Stimulated activated memory B cell treated with anti-CD40 and anti-IgM and Interleukin-4, amounts not matched to agents 10 μg/mL and 1 μg/mL and 100 μg/mL, for 72 hours (primary cell): ENCODE measurements at regions not wholly inside any gene's neighbourhood (a gene's known extent, or its start where the extent isn't known, plus 50 kb on each side); places are given as distances from the start of the nearest gene placed in this dataset.

Source experiments
- ATAC-seq: fragments of 150-1000 bp; cut with Tn5 transposase; 2 replicates; pipeline ENCODE4 v1.10.0; 2021
- H3K27ac Mint-ChIP-seq: one replicate; pipeline ENCODE4 v1.8.0; 2022; ENCODE audit warnings: mild to moderate bottlenecking, mixed read lengths
- H3K27me3 Mint-ChIP-seq: one replicate; pipeline ENCODE4 v1.8.0; 2022; ENCODE audit warnings: mixed read lengths
- H3K36me3 Mint-ChIP-seq: one replicate; pipeline ENCODE4 v1.8.0; 2022; ENCODE audit warnings: mixed read lengths
- H3K4me1 Mint-ChIP-seq: one replicate; pipeline ENCODE4 v1.8.0; 2022; ENCODE audit warnings: mixed read lengths
- H3K4me3 Mint-ChIP-seq: one replicate; pipeline ENCODE4 v1.8.0; 2022; ENCODE audit warnings: mild to moderate bottlenecking, moderate library complexity, mixed read lengths
- H3K9me3 Mint-ChIP-seq: one replicate; pipeline ENCODE4 v1.8.0; 2022; ENCODE audit warnings: mixed read lengths

DNA sequence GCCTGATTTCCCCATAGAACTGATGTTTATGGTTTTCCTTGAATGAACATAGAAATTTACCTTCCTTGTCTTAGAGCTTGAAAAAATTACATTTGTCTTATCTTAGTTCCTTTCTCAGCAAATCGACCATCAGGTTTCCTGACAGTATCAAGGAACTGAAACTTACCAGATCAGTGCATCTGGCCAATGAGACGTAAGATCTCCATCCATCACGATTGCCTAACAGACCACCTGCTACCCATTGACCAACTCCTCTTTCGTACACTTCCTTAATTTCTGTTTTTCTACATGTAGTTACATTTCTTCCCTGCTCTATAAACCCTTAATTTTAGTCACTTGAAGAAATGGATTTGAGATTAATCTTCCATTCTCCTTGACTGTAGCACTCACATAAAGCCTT is 57.4 kb upstream of the TMPRSS15 start:
- peaks cover 11% of the 10 kb centered on the region for H3K36me3 Mint-ChIP-seq
- no peak overlapping the region for H3K4me3 Mint-ChIP-seq
- H3K4me1 Mint-ChIP-seq = peaks cover 7% of the 10 kb centered on the region
- no peak overlapping the region for H3K27ac Mint-ChIP-seq
- ATAC-seq = no peak
- peaks cover 16% of the 10 kb centered on the region for H3K9me3 Mint-ChIP-seq
- H3K27me3 Mint-ChIP-seq = no peaks in the 10 kb centered on the region

DNA sequence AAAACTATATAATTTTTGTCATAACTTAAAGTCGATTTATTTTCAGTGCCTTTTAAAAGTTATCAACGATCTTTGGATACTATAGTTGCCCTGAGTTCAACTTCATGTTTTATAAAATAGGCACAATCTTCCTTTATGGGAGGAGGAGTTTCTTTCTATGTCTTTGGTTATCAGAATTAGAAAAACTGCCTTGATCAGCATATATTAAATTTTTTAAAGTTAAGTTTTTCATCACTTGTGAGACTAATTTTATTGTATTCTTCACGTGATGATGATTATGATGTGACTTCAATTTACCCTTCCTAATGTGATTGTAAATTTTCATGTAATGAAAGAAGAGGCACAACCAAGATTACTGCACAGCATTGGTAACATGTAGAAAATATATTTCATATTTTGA is 58.2 kb upstream of the TMPRSS15 start:
- H3K9me3 Mint-ChIP-seq = peaks cover 19% of the 10 kb centered on the region
- no peak overlapping the region for H3K27ac Mint-ChIP-seq
- H3K27me3 Mint-ChIP-seq = no peaks in the 10 kb centered on the region
- peaks cover 7% of the 10 kb centered on the region for H3K4me1 Mint-ChIP-seq
- ATAC-seq = no peak
- H3K4me3 Mint-ChIP-seq = no peak overlapping the region
- H3K36me3 Mint-ChIP-seq = peaks cover 11% of the 10 kb centered on the region

GRCh38 chr21:18467715-18468114 is 64.1 kb upstream of the TMPRSS15 start:
- no peak for ATAC-seq
- peaks cover 5% of the 10 kb centered on the region for H3K36me3 Mint-ChIP-seq
- no peaks in the 10 kb centered on the region for H3K27me3 Mint-ChIP-seq
- peak overlapping the region; percentile 57 for H3K27ac Mint-ChIP-seq
- H3K4me3 Mint-ChIP-seq = no peak overlapping the region
- peaks cover 15% of the 10 kb centered on the region for H3K9me3 Mint-ChIP-seq
- H3K4me1 Mint-ChIP-seq = peaks cover 11% of the 10 kb centered on the region

DNA sequence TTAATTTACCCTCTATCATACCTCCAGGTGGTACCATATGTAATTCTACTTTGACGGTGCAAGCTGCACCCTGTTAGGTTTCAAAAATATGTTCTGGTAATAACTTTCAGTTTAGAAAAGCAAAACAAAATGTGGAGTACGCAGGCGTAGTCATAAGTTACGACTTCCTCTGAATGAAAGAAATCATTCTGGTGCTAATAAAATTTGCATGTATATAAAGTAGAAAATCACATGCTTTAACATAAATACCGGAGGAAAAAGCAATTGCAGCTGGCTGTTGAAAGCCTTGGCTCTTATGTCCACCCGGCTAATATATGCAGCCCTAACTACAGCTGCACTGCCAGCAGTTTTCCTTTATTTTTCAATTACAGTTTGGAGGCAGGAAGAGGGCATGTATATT is 65.2 kb upstream of the TMPRSS15 start:
- Mint-ChIP-seq H3K9me3 (peaks cover 13% of the 10 kb centered on the region), H3K36me3 (peaks cover 5% of the 10 kb centered on the region), H3K27ac (no peak overlapping the region), H3K27me3 (no peaks in the 10 kb centered on the region), H3K4me3 (peak overlapping the region; percentile 53), H3K4me1 (peaks cover 11% of the 10 kb centered on the region)
- no peak for ATAC-seq

DNA sequence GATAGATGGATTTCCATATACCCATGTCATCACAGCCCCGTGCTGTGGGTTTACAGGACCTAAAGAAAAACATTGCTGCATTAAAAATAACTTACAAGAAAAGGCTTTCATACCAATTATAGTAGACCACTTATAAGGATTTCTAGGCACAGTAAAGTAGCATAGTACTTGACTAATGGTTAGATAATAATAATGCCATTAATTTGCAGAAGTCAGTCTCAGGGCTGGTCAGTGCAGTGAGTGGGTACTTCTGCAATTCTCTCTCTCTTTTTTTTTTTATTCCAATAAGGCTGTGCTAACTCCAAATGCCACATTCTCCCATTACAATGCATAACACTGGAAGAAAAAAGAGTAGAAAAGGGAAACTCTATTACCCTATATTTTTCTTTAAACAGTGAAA is 73.1 kb upstream of the TMPRSS15 start:
- no peaks in the 10 kb centered on the region for H3K4me1 Mint-ChIP-seq

DNA sequence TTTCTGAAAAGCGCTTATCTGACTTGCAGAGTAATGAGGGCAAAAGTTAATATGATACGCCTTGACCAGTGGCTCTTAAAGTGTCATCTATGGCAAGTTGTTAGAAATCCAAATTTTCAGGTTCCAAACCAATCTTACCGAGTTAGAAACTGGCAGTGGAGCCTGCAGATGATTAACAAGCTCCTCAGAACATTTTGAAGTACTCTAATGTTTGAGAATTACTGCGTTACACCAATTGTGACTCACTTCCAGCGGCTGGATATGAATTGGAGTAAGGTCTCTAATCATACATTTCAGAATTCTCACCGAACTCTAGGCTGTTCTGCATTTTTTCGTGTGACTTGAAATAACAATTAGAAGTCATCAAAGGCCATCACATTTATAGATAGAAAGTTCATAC is 73.5 kb upstream of the TMPRSS15 start:
- H3K27me3 Mint-ChIP-seq = no peaks in the 10 kb centered on the region
- H3K36me3 Mint-ChIP-seq = no peaks in the 10 kb centered on the region
- no peak for ATAC-seq

More for the DNA sequence above, 73.1 kb upstream of the TMPRSS15 start:
- ATAC-seq = no peak
- Mint-ChIP-seq H3K4me3 (no peak overlapping the region), H3K27me3 (no peaks in the 10 kb centered on the region), H3K36me3 (no peaks in the 10 kb centered on the region), H3K27ac (no peak overlapping the region), H3K9me3 (no peaks in the 10 kb centered on the region)

GRCh38 chr21:18478513-18478912 is 74.9 kb upstream of the TMPRSS15 start:
- Mint-ChIP-seq H3K27me3 (no peaks in the 10 kb centered on the region), H3K27ac (no peak overlapping the region), H3K36me3 (no peaks in the 10 kb centered on the region), H3K9me3 (no peaks in the 10 kb centered on the region), H3K4me1 (no peaks in the 10 kb centered on the region), H3K4me3 (no peak overlapping the region)
- ATAC-seq = no peak

More for the DNA sequence above, 73.5 kb upstream of the TMPRSS15 start:
- Mint-ChIP-seq H3K9me3 (no peaks in the 10 kb centered on the region), H3K27ac (no peak overlapping the region), H3K4me1 (no peaks in the 10 kb centered on the region), H3K4me3 (no peak overlapping the region)

GRCh38 chr21:18488252-18488651 is 84.7 kb upstream of the TMPRSS15 start:
- H3K27me3 Mint-ChIP-seq = no peaks in the 10 kb centered on the region
- no peak for ATAC-seq
- H3K4me3 Mint-ChIP-seq = no peak overlapping the region
- no peak overlapping the region for H3K27ac Mint-ChIP-seq
- H3K36me3 Mint-ChIP-seq = no peaks in the 10 kb centered on the region
- no peaks in the 10 kb centered on the region for H3K9me3 Mint-ChIP-seq
- H3K4me1 Mint-ChIP-seq = no peaks in the 10 kb centered on the region

DNA sequence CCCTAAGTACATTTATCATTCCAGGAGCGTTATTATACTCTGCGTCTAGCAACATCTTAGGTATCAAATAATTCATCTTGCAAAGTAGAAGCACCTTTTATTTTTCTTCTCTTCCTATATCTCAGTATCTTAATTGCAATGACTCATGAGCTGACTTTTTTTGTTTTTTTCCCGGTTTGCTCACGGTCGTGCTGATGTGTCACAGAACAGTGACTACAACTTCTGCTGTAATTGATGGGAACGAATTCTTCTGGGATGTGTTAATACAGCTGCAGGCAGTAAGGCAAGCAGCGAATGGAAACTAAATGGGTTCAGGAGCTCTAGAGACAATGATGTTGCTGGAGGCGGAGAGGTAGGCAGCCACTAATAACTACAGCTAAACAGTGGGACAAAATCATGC is 89.8 kb upstream of the TMPRSS15 start:
- Mint-ChIP-seq H3K36me3 (no peaks in the 10 kb centered on the region), H3K27me3 (no peaks in the 10 kb centered on the region), H3K27ac (no peak overlapping the region), H3K4me1 (no peaks in the 10 kb centered on the region), H3K4me3 (no peak overlapping the region), H3K9me3 (no peaks in the 10 kb centered on the region)
- no peak for ATAC-seq

DNA sequence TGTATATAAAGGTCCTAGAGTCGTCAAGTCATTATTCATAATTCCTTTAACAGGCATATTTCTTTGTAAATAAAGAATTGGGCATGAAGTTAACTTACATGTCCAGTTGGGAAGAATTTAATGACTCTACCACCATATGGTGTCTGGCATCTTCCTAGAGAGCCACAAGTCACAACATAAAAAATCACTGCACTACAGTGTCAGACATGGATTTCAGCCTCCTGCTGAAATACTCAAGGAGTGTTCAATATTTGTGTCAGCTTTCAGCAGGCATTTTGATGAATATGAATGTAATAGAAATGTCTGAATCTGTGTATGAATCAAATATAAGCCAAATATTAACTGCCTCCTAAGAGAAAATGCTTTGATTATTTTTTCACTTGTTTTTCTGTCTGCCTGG is 91.9 kb upstream of the TMPRSS15 start:
- H3K36me3 Mint-ChIP-seq = no peaks in the 10 kb centered on the region
- no peaks in the 10 kb centered on the region for H3K27me3 Mint-ChIP-seq
- H3K4me3 Mint-ChIP-seq = no peak overlapping the region
- no peaks in the 10 kb centered on the region for H3K4me1 Mint-ChIP-seq
- H3K9me3 Mint-ChIP-seq = no peaks in the 10 kb centered on the region
- ATAC-seq = no peak
- no peak overlapping the region for H3K27ac Mint-ChIP-seq

GRCh38 chr21:18498431-18498830 is 94.8 kb upstream of the TMPRSS15 start:
- H3K4me3 Mint-ChIP-seq = no peak overlapping the region

DNA sequence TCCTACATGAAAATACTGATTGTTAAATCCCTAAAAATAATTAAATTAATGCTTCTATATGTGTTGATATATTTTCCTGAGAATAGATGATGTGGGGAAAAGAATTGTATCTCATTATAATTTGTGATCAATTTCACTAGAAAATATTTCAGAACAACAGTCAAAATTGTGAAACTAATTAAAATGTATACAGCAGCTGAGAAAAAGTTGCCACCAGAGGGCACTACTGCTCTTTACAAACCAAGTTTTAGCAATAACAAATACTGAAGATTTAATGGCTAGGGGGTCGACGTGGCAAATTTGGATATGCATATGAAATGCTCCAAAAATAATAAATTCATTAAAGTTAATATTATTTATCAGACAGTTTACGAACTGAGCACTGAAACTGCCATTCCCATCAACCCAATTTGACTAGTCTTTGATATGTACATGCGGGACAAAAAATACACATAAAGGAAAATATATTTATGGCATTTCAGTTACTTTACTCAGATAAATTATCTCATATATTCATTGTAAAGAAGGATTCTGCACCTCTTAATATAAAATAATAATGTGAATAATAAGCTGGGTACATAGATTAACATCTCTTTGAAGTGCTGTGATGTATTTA is 96.3 kb upstream of the TMPRSS15 start:
- no peak overlapping the region for H3K4me3 Mint-ChIP-seq
- H3K27me3 Mint-ChIP-seq = no peaks in the 10 kb centered on the region
- ATAC-seq = no peak
- no peak overlapping the region for H3K27ac Mint-ChIP-seq
- H3K9me3 Mint-ChIP-seq = peaks cover 6% of the 10 kb centered on the region
- H3K4me1 Mint-ChIP-seq = no peaks in the 10 kb centered on the region
- H3K36me3 Mint-ChIP-seq = no peaks in the 10 kb centered on the region

More at GRCh38 chr21:18498431-18498830, 94.8 kb upstream of the TMPRSS15 start:
- H3K36me3 Mint-ChIP-seq = no peaks in the 10 kb centered on the region
- H3K27ac Mint-ChIP-seq = no peak overlapping the region
- peak; percentile 34 for ATAC-seq
- H3K27me3 Mint-ChIP-seq = no peaks in the 10 kb centered on the region
- peaks cover 3% of the 10 kb centered on the region for H3K9me3 Mint-ChIP-seq
- H3K4me1 Mint-ChIP-seq = no peaks in the 10 kb centered on the region

DNA sequence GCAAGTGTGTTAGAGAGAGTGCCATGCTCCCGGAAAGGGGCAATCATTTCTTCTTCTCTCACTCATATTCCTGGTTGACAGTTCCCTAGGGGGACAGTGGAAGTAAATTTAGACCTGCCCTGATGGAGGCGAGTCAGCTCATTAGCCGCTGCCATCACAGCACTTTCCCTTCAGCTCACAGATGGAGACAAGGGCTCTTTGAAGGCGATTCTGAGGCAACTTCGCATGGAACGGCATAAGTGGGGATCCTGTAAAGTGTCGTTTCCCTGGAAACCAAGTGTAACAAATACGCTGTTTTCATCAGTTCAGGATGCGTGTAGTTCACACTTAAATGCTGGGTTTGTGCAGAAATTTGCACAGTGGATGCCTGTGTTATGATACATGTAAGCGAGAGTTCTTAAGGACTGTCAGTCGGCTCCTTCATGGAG is 114.5 kb upstream of the TMPRSS15 start:
- H3K9me3 Mint-ChIP-seq = peaks cover 3% of the 10 kb centered on the region
- no peaks in the 10 kb centered on the region for H3K27me3 Mint-ChIP-seq
- no peak overlapping the region for H3K4me3 Mint-ChIP-seq
- no peak for ATAC-seq
- H3K36me3 Mint-ChIP-seq = no peaks in the 10 kb centered on the region
- no peak overlapping the region for H3K27ac Mint-ChIP-seq
- no peaks in the 10 kb centered on the region for H3K4me1 Mint-ChIP-seq

GRCh38 chr21:18521204-18521603 is 117.6 kb upstream of the TMPRSS15 start:
- Mint-ChIP-seq H3K27ac (no peak overlapping the region), H3K36me3 (no peaks in the 10 kb centered on the region), H3K4me3 (no peak overlapping the region), H3K27me3 (no peaks in the 10 kb centered on the region), H3K4me1 (no peaks in the 10 kb centered on the region), H3K9me3 (peaks cover 3% of the 10 kb centered on the region)
- ATAC-seq = no peak

DNA sequence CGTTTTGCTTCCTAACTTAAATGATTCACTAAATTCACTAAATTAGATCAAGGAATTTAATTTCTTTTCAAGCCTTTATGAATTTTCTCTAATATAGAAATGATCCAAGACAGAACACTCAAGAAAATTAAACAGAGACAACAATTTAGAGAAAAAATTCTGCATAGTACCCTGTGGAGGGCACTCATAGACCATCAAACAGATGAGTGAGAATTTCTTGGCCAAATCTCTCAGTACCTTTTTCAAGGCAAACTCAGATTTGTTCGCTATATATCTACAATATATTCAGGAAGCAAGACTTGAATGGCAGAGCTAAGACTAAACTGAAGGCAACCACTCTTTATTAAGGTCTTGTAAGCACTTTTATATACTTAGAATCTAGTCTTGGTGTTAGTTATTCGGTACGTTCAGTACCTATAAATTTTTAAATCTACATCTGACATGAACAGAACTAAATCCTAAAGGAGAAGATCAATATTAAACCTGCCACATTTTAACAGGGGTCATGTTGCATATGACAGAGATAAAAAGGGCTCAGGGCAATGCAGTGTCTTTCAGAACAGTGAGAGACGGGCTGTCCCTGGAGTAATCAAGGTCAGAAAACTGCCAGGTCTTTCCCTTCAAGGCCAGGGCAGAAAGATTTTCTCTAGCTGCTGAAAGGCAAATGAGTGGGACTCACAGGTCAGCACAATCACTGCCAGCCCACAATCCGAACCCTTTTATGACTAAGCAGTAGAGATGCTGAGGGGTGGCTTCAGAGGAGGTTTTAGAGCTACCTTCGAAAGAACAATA is 118.8 kb upstream of the TMPRSS15 start:
- H3K27ac Mint-ChIP-seq = no peak overlapping the region
- no peaks in the 10 kb centered on the region for H3K36me3 Mint-ChIP-seq
- H3K4me1 Mint-ChIP-seq = no peaks in the 10 kb centered on the region
- no peak for ATAC-seq
- no peak overlapping the region for H3K4me3 Mint-ChIP-seq
- peaks cover 3% of the 10 kb centered on the region for H3K9me3 Mint-ChIP-seq
- no peaks in the 10 kb centered on the region for H3K27me3 Mint-ChIP-seq
